DMS 273 (cell line): ENCODE measurements at regions not wholly inside any gene's neighbourhood (a gene's known extent, or its start where the extent isn't known, plus 50 kb on each side); places are given as distances from the start of the nearest gene placed in this dataset.
"Not testable (repeated sequence)": the region's sequence is repeated elsewhere in the genome, so short reads cannot be mapped to it uniquely, and the experiment has no call there.

Source experiments
- DNase-seq: peaks from one replicate; lab custom pipeline; 2025; ENCODE audit not compliant: unreplicated experiment; lab: John Stamatoyannopoulos, UW

- no peak for DNase-seq
Measured at GRCh38 chr6:118719351-118720124, 68.1 kb upstream of the CEP85L start.

- no peak for DNase-seq
Measured at GRCh38 chr6:118718903-118719302, 67.5 kb upstream of the CEP85L start.

- no peak for DNase-seq
Measured at GRCh38 chr6:118718297-118718696, 66.9 kb upstream of the CEP85L start.

- no peak for DNase-seq
Measured at GRCh38 chr6:118717106-118717505, 65.7 kb upstream of the CEP85L start.

GRCh38 chr6:118715907-118716306 lies 64.5 kb upstream of the CEP85L start:
- not testable (repeated sequence) for DNase-seq

- no peak for DNase-seq
Measured at GRCh38 chr6:118715376-118715775, 64.0 kb upstream of the CEP85L start.

- DNase-seq = no peak
Measured at GRCh38 chr6:118714756-118715155, 63.4 kb upstream of the CEP85L start.

- no peak for DNase-seq
Measured at GRCh38 chr6:118712969-118713368, 61.6 kb upstream of the CEP85L start.

- DNase-seq = no peak
Measured at GRCh38 chr6:118710616-118711015, 59.2 kb upstream of the CEP85L start.

GRCh38 chr6:118709859-118710350 lies 58.5 kb upstream of the CEP85L start:
- peak; percentile 85 for DNase-seq

- no peak for DNase-seq
Measured at GRCh38 chr6:118708744-118709143, 57.4 kb upstream of the CEP85L start.

GRCh38 chr6:118708055-118708454 lies 56.7 kb upstream of the CEP85L start:
- DNase-seq = peak; percentile 54

GRCh38 chr6:118706702-118707101 lies 55.3 kb upstream of the CEP85L start:
- DNase-seq = no peak

- DNase-seq = peak; percentile 52
Measured at GRCh38 chr6:118705544-118706491, 54.4 kb upstream of the CEP85L start.

- peak; percentile 28 for DNase-seq
Measured at GRCh38 chr6:118704915-118705314, 53.5 kb upstream of the CEP85L start.

- not testable (repeated sequence) for DNase-seq
Measured at GRCh38 chr6:118701260-118701659, 49.9 kb upstream of the CEP85L start.
